PC-3 (cell line): ENCODE measurements at regions not wholly inside any gene's neighbourhood (a gene's known extent, or its start where the extent isn't known, plus 50 kb on each side); places are given as distances from the start of the nearest gene placed in this dataset.

Experiments used
- ATAC-seq: fragments of 200-7000 bp; cut with Tn5 transposase; 2 replicates; pipeline ENCODE4 v1.9.1; 2020; ENCODE audit warnings: mild to moderate bottlenecking, moderate library complexity
- BruUV-seq: library from RNA; stranded (reverse); fragments of 400-500 nt; replicated peaks from 2 replicates; lab custom pipeline; 2021; lab: Mats Ljungman, UMichigan
- CTCF ChIA-PET: fragments of 300-600 bp; sonication (Branson Sonifier 250); formaldehyde crosslinking; loops from one replicate; lab custom pipeline; 2022; ENCODE audit warnings: antibody characterized with exemption; lab: Charles Lee
- POLR2A ChIA-PET: fragments of 300-600 bp; sonication (Branson Sonifier 250); formaldehyde crosslinking; loops from one replicate; lab custom pipeline; 2022; ENCODE audit warnings: antibody characterized with exemption; ENCODE audit not compliant: unreplicated experiment; lab: Charles Lee
- DNase-seq: peaks from one replicate; pipeline ENCODE4 v3.0.0-alpha.2; 2015
- H2AFZ ChIP-seq: fragments of 300-600 bp; sonication (generic); 2 replicates; pipeline ENCODE4 v1.6.0; 2016; ENCODE audit warnings: antibody characterized with exemption, low read length
- H3F3A ChIP-seq: fragments of 300-600 bp; sonication (generic); one replicate; pipeline ENCODE4 v1.6.0; 2017; ENCODE audit warnings: antibody characterized with exemption, low read length, control low read depth, mild to moderate bottlenecking; ENCODE audit not compliant: unreplicated experiment
- H3K27ac ChIP-seq: fragments of 300-600 bp; sonication (generic); 2 replicates; pipeline ENCODE4 v1.5.1; 2016; ENCODE audit warnings: mild to moderate bottlenecking, low read length
- H3K27me3 ChIP-seq: fragments of 300-600 bp; sonication (generic); 2 replicates; pipeline ENCODE4 v1.6.1; 2016; ENCODE audit warnings: low read length, mixed read lengths
- H3K36me3 ChIP-seq: fragments of 300-600 bp; sonication (generic); 2 replicates; pipeline ENCODE4 v1.6.1; 2016; ENCODE audit warnings: low read depth, mixed run types, low read length, mixed read lengths
- H3K4me1 ChIP-seq: fragments of 300-600 bp; sonication (generic); 2 replicates; pipeline ENCODE4 v1.5.1; 2016; ENCODE audit warnings: low read length; ENCODE audit not compliant: insufficient read depth
- H3K4me2 ChIP-seq: fragments of 300-600 bp; sonication (generic); 2 replicates; pipeline ENCODE4 v1.6.0; 2016; ENCODE audit warnings: low read length
- H3K4me3 ChIP-seq: fragments of 300-600 bp; sonication (generic); 2 replicates; pipeline ENCODE4 v1.5.1; 2016; ENCODE audit warnings: mild to moderate bottlenecking, low read length, mixed read lengths
- H3K79me2 ChIP-seq: fragments of 300-600 bp; sonication (generic); 2 replicates; pipeline ENCODE4 v1.6.1; 2017; ENCODE audit warnings: low read length, mixed read lengths
- H3K9ac ChIP-seq: fragments of 300-600 bp; sonication (generic); 2 replicates; pipeline ENCODE4 v1.6.0; 2016; ENCODE audit warnings: mild to moderate bottlenecking, low read length
- H3K9me2 ChIP-seq: fragments of 300-600 bp; sonication (generic); replicated peaks from 2 replicates; pipeline ENCODE4 v1.6.1; 2016; ENCODE audit warnings: mixed run types, low read length, mixed read lengths
- H3K9me3 ChIP-seq: fragments of 300-600 bp; sonication (generic); 2 replicates; pipeline ENCODE4 v1.6.1; 2016; ENCODE audit warnings: low read length, mixed read lengths
- H4K20me1 ChIP-seq: fragments of 300-600 bp; sonication (generic); 2 replicates; pipeline ENCODE4 v1.6.1; 2016; ENCODE audit warnings: low read length, mixed read lengths
- CTCF ChIP-seq: fragments of 300-600 bp; sonication (generic); conservative IDR thresholded peaks from 2 replicates; pipeline ENCODE4 v1.5.1; 2017; ENCODE audit warnings: antibody characterized with exemption, low read depth, mild to moderate bottlenecking, low read length
- EZH2 ChIP-seq: fragments of 300-600 bp; sonication (generic); IDR thresholded peaks from one replicate; pipeline ENCODE4 v1.6.1; 2017; ENCODE audit warnings: antibody characterized with exemption, mild to moderate bottlenecking, low read length; ENCODE audit not compliant: unreplicated experiment
- EZH2phosphoT487 ChIP-seq: fragments of 300-600 bp; sonication (generic); IDR thresholded peaks from 2 replicates; pipeline ENCODE4 v1.6.1; 2018; ENCODE audit warnings: mild to moderate bottlenecking, antibody characterized with exemption, low read length, borderline replicate concordance
- intact Hi-C: fragments of 100-400 bp; cut with micrococcal nuclease; formaldehyde crosslinking; loops from 2 replicates; pipeline ENCODE4 v1.9.0; 2023

DNA sequence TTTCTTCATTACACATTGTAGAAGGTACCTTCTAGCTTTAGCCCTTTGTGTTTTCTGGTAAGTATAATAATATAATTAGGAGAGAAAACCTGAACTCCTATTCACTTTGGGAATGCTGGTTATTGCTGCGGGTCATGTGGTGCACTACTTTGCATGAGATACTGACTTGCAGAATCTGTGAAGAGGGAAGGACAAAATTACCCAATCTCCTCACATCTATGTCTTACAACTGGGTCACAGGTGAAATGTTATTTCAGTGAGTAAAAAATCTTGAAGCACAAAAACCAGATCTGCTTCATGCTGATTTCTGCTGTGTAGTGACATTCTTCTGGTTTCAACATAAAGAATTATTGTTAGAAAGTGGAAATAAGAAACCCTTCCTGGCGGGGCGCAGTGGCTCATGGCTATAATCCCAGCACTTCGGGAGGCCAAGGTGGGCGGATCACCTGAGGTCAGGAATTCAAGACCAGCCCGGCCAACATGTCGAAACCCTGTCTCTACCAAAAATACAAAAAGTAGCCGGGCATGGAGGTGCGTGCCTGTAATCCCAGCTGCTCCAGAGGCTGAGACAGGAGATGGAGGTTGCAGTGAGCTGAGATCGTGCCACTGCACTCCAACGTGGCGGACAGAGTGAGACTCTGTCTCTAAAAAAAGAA, 211.0 kb upstream of the REG3G start:
- Histone ChIP-seq H3K4me1 (no peaks in the 10 kb centered on the region), H3F3A (no peaks in the 10 kb centered on the region), H3K27ac (no peak overlapping the region), H3K79me2 (no peaks in the 10 kb centered on the region), H3K9me2 (no peaks in the 10 kb centered on the region), H4K20me1 (no peaks in the 10 kb centered on the region), H3K27me3 (no peaks in the 10 kb centered on the region), H3K36me3 (no peaks in the 10 kb centered on the region), H3K4me3 (no peak overlapping the region), H3K9me3 (0 out of 2 replicates have a peak, but pooled peaks cover 3% of the 10 kb centered on the region), H2AFZ (no peak overlapping the region), H3K9ac (no peak overlapping the region), H3K4me2 (no peak overlapping the region)
- no TSS peak for BruUV-seq
- ChIA-PET CTCF (no interaction called here), POLR2A (no interaction called here)
- ATAC-seq (no peak), DNase-seq (no peak)
- TF ChIP-seq CTCF (no peak), EZH2phosphoT487 (no peak), EZH2 (no peak)
- intact Hi-C loops, result no loop called here

DNA sequence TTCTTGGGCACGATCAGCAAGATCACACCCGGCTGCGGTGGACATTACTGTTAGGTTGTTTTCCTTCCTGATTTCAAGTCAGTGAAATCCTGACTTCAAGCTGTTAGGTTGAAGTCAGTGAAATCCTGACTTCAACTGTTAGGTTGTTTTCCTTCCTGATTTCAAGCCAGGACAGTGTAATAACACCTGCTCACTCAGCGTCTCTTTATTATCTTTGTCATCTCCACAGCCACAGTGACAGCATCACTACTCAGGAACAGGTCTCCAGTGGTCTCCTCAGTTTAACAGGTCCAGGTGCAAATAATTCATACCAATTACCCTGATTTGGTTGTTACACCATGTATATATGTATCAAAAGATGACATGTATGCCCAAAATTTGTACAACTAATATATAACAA, 208.1 kb upstream of the REG3G start:
- no TSS peak for BruUV-seq
- H3K4me2 ChIP-seq, result no peak overlapping the region
- no peaks in the 10 kb centered on the region for H4K20me1 ChIP-seq
- H3K27me3 ChIP-seq, result no peaks in the 10 kb centered on the region
- DNase-seq (no peak), ATAC-seq (no peak)
- no peaks in the 10 kb centered on the region for H3K36me3 ChIP-seq
- H3K27ac ChIP-seq, result no peak overlapping the region
- no peak overlapping the region for H3K4me3 ChIP-seq
- H2AFZ ChIP-seq, result no peak overlapping the region
- H3F3A ChIP-seq, result no peaks in the 10 kb centered on the region
- no peaks in the 10 kb centered on the region for H3K9me2 ChIP-seq
- H3K79me2 ChIP-seq, result no peaks in the 10 kb centered on the region
- no peak overlapping the region for H3K9ac ChIP-seq
- H3K4me1 ChIP-seq, result no peaks in the 10 kb centered on the region
- ChIA-PET POLR2A (interaction anchor here (0.6 kb wide), 1 partner anchor 497 kb away, joined by 3 read pairs; no protein-coding TSS in a partner anchor), CTCF (no interaction called here)
- no peaks in the 10 kb centered on the region for H3K9me3 ChIP-seq
- intact Hi-C loops, result no loop called here
- TF ChIP-seq CTCF (no peak), EZH2phosphoT487 (no peak), EZH2 (no peak)

GRCh38 chr2:78832481-78832880, 193.0 kb upstream of the REG3G start:
- H3K4me3 ChIP-seq, result no peak overlapping the region
- ChIA-PET CTCF (no interaction called here), POLR2A (no interaction called here)
- H3K9ac ChIP-seq, result no peak overlapping the region
- no peaks in the 10 kb centered on the region for H3K9me2 ChIP-seq
- peaks cover 3% of the 10 kb centered on the region for H3K9me3 ChIP-seq
- H3K27me3 ChIP-seq, result peaks cover 19% of the 10 kb centered on the region
- H2AFZ ChIP-seq, result no peak overlapping the region
- no peak for DNase-seq
- no peak for ATAC-seq
- BruUV-seq, result no TSS peak
- H3F3A ChIP-seq, result no peaks in the 10 kb centered on the region
- TF ChIP-seq CTCF (no peak), EZH2phosphoT487 (no peak), EZH2 (no peak)
- no peak overlapping the region for H3K4me2 ChIP-seq
- no peaks in the 10 kb centered on the region for H3K79me2 ChIP-seq
- no peaks in the 10 kb centered on the region for H3K4me1 ChIP-seq
- intact Hi-C loops, result no loop called here
- H4K20me1 ChIP-seq, result no peaks in the 10 kb centered on the region
- H3K27ac ChIP-seq, result no peak overlapping the region
- no peaks in the 10 kb centered on the region for H3K36me3 ChIP-seq
